ENCODE measurements at regions not wholly inside any gene's neighbourhood (a gene's known extent, or its start where the extent isn't known, plus 50 kb on each side); places are given as distances from the start of the nearest gene placed in this dataset.

DNA sequence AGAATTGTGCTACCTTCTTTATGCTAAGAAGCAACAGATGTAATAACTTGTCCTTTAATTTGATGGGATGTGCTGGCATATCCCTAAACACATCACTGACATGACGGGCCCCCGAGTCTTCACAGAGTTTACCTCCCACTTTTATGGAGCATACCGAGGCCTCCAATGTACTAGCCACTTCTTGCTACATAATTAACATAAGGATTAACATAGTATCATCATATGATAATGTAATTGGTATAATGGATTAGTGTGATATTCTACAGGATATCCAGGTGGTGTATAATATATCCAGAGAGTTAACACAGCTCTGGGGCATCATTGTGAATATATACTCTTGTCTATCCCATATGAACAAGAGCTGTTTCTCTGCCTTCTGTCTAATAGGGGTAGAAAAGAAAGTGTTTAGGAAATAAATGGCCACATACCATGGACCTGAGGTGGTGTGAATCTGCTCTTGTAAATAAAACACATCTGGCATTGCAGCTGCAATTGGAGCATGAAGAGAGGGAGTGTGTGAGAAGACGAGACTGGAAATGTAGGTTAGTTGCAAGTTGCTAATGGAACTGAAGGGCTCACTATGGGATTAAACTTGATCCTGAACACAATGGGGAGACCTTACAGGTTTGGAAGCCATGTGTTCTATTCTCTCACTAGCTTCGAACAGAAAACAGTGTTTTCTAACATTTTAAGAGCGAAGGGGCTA lies 102.3 kb downstream of the IYD start:
- TF ChIP-seq, protein P1, sequence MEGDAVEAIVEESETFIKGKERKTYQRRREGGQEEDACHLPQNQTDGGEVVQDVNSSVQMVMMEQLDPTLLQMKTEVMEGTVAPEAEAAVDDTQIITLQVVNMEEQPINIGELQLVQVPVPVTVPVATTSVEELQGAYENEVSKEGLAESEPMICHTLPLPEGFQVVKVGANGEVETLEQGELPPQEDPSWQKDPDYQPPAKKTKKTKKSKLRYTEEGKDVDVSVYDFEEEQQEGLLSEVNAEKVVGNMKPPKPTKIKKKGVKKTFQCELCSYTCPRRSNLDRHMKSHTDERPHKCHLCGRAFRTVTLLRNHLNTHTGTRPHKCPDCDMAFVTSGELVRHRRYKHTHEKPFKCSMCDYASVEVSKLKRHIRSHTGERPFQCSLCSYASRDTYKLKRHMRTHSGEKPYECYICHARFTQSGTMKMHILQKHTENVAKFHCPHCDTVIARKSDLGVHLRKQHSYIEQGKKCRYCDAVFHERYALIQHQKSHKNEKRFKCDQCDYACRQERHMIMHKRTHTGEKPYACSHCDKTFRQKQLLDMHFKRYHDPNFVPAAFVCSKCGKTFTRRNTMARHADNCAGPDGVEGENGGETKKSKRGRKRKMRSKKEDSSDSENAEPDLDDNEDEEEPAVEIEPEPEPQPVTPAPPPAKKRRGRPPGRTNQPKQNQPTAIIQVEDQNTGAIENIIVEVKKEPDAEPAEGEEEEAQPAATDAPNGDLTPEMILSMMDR (IDR thresholded peaks at IDR 0.05), result no peak
- TF ChIP-seq YY1 (IDR thresholded peaks at IDR 0.05; ENCODE audit: low read depth), result no peak
- TF ChIP-seq, protein P2, sequence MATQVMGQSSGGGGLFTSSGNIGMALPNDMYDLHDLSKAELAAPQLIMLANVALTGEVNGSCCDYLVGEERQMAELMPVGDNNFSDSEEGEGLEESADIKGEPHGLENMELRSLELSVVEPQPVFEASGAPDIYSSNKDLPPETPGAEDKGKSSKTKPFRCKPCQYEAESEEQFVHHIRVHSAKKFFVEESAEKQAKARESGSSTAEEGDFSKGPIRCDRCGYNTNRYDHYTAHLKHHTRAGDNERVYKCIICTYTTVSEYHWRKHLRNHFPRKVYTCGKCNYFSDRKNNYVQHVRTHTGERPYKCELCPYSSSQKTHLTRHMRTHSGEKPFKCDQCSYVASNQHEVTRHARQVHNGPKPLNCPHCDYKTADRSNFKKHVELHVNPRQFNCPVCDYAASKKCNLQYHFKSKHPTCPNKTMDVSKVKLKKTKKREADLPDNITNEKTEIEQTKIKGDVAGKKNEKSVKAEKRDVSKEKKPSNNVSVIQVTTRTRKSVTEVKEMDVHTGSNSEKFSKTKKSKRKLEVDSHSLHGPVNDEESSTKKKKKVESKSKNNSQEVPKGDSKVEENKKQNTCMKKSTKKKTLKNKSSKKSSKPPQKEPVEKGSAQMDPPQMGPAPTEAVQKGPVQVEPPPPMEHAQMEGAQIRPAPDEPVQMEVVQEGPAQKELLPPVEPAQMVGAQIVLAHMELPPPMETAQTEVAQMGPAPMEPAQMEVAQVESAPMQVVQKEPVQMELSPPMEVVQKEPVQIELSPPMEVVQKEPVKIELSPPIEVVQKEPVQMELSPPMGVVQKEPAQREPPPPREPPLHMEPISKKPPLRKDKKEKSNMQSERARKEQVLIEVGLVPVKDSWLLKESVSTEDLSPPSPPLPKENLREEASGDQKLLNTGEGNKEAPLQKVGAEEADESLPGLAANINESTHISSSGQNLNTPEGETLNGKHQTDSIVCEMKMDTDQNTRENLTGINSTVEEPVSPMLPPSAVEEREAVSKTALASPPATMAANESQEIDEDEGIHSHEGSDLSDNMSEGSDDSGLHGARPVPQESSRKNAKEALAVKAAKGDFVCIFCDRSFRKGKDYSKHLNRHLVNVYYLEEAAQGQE (IDR thresholded peaks at IDR 0.05; ENCODE audit: low read depth, low read length), result no peak
- TF ChIP-seq EP300 (IDR thresholded peaks at IDR 0.05; ENCODE audit: borderline replicate concordance in 1 of 2, low read depth in 1 of 2, low read length in 1 of 2), result no peak
- TF ChIP-seq, protein P3, sequence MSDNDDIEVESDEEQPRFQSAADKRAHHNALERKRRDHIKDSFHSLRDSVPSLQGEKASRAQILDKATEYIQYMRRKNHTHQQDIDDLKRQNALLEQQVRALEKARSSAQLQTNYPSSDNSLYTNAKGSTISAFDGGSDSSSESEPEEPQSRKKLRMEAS (IDR thresholded peaks at IDR 0.05; ENCODE audit: low read depth), result no peak
- TF ChIP-seq, protein P4, sequence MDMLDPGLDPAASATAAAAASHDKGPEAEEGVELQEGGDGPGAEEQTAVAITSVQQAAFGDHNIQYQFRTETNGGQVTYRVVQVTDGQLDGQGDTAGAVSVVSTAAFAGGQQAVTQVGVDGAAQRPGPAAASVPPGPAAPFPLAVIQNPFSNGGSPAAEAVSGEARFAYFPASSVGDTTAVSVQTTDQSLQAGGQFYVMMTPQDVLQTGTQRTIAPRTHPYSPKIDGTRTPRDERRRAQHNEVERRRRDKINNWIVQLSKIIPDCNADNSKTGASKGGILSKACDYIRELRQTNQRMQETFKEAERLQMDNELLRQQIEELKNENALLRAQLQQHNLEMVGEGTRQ (IDR thresholded peaks at IDR 0.05; ENCODE audit: borderline replicate concordance, low read depth, low read length), result no peak
- TF ChIP-seq RFX5 (IDR thresholded peaks at IDR 0.05; ENCODE audit: low read length), result no peak
- TF ChIP-seq TAF1 (IDR thresholded peaks at IDR 0.05; ENCODE audit: borderline replicate concordance, low read depth, low read length), result no peak
- no peak for TF ChIP-seq FOXJ3 (CRISPR knock-in tag; IDR thresholded peaks at IDR 0.05)

All from SK-N-SH (cell line).